B cell (primary cell): ENCODE measurements at regions not wholly inside any gene's neighbourhood (a gene's known extent, or its start where the extent isn't known, plus 50 kb on each side); places are given as distances from the start of the nearest gene placed in this dataset.

Source experiments
- ATAC-seq: fragments of 200-7000 bp; cut with Tn5 transposase; one replicate; pipeline ENCODE4 v1.10.0; 2021; ENCODE audit warnings: low read depth, mild to moderate bottlenecking, moderate number of reproducible peaks, moderate library complexity
- CTCF ChIA-PET: fragments of 350-600 bp; sonication (Branson Sonifier 250); formaldehyde crosslinking; loops from one replicate; lab custom pipeline; 2021; ENCODE audit warnings: antibody characterized with exemption, inconsistent platforms; lab: Charles Lee
- POLR2A ChIA-PET: fragments of 350-600 bp; sonication (Branson Sonifier 250); formaldehyde crosslinking; loops from one replicate; lab custom pipeline; 2021; ENCODE audit warnings: antibody characterized with exemption; lab: Charles Lee
- DNase-seq: peaks from one replicate; pipeline ENCODE4 v3.0.0; 2013
- H2AFZ ChIP-seq: 2 replicates; pipeline ENCODE4 v1.6.1; 2012; ENCODE audit warnings: mild to moderate bottlenecking, low read depth, low read length; ENCODE audit not compliant: insufficient read depth, poor library complexity, severe bottlenecking
- H3K27ac ChIP-seq, 2 donors: 1 replicate in 1 of 2; 2 replicates in 1 of 2; pipeline ENCODE4 v1.5.1; 2012 to 2013; ENCODE audit warnings: low read length in 2 of 2, mild to moderate bottlenecking in 2 of 2, moderate library complexity in 1 of 2
- H3K27me3 ChIP-seq, 4 experiments: fragments of 200-600 bp in 1 of 4; sonication (generic) in 1 of 4; replicated peaks in 1 of 4; 1 replicate in 2 of 4; 2 replicates in 2 of 4; pipeline versions ENCODE4 v1.6.1 to v1.7.0; 2013 to 2016; ENCODE audit warnings: low read length in 3 of 4, mild to moderate bottlenecking in 2 of 4, mixed read lengths in 1 of 4, moderate library complexity in 1 of 4; ENCODE audit not compliant: insufficient read depth in 4 of 4, control insufficient read depth in 3 of 4; ENCODE audit errors: control extremely low read depth in 1 of 4
- H3K36me3 ChIP-seq, 2 experiments: replicated peaks in 1 of 2; 1 replicate in 1 of 2; 2 replicates in 1 of 2; pipeline versions ENCODE4 v1.6.1 to v1.7.1; 2013; ENCODE audit warnings: low read length in 1 of 2; ENCODE audit not compliant: insufficient read depth in 2 of 2, control insufficient read depth in 1 of 2; ENCODE audit errors: control extremely low read depth in 1 of 2, extremely low read depth in 1 of 2
- H3K4me1 ChIP-seq, 2 donors: fragments of 200-600 bp in 1 of 2; sonication (generic) in 1 of 2; 1 replicate in 1 of 2; 2 replicates in 1 of 2; pipeline versions ENCODE4 v1.5.1 to v1.6.1; 2013 to 2017; ENCODE audit warnings: low read length in 2 of 2; ENCODE audit not compliant: control insufficient read depth in 2 of 2, insufficient read depth in 2 of 2
- H3K4me2 ChIP-seq: replicated peaks from 2 replicates; pipeline ENCODE3; 2012; ENCODE audit warnings: mild to moderate bottlenecking, low read depth, low read length; ENCODE audit not compliant: poor library complexity, severe bottlenecking
- H3K4me3 ChIP-seq, 5 experiments: fragments of 200-600 bp in 1 of 5; sonication (generic) in 1 of 5; 1 replicate in 3 of 5; 2 replicates in 2 of 5; pipeline versions ENCODE4 v1.5.1 to v1.7.0; 2011 to 2016; ENCODE audit warnings: low read length in 4 of 5, mild to moderate bottlenecking in 4 of 5, low read depth in 2 of 5, control low read depth in 1 of 5, moderate library complexity in 1 of 5; ENCODE audit not compliant: insufficient read depth in 1 of 5; ENCODE audit errors: control extremely low read depth in 1 of 5, extremely low read depth in 1 of 5
- H3K79me2 ChIP-seq: fragments of 200-600 bp; sonication (generic); one replicate; pipeline ENCODE4 v1.6.0; 2016; ENCODE audit warnings: low read length; ENCODE audit not compliant: control insufficient read depth, insufficient read depth
- H3K9ac ChIP-seq: fragments of 200-600 bp; sonication (generic); 2 replicates; pipeline ENCODE4 v1.6.1; 2017; ENCODE audit warnings: mild to moderate bottlenecking, low read length, moderate library complexity
- H3K9me3 ChIP-seq, 3 donors: one replicate each; pipeline versions ENCODE4 v1.6.1 to v1.7.1; 2013; ENCODE audit warnings: low read length in 2 of 3; ENCODE audit not compliant: control insufficient read depth in 2 of 3, insufficient read depth in 1 of 3; ENCODE audit errors: control extremely low read depth in 1 of 3
- H4K20me1 ChIP-seq: 2 replicates; pipeline ENCODE4 v1.6.0; 2012; ENCODE audit warnings: mild to moderate bottlenecking, low read length; ENCODE audit not compliant: insufficient read depth, control insufficient read depth, poor library complexity, severe bottlenecking
- H3K27ac Mint-ChIP-seq: one replicate; pipeline ENCODE4 v1.8.0; 2021; ENCODE audit warnings: mixed read lengths
- H3K27me3 Mint-ChIP-seq: one replicate; pipeline ENCODE4 v1.8.0; 2021; ENCODE audit warnings: mixed read lengths
- H3K4me1 Mint-ChIP-seq: one replicate; pipeline ENCODE4 v1.8.0; 2021; ENCODE audit warnings: mixed read lengths
- H3K4me3 Mint-ChIP-seq: one replicate; pipeline ENCODE4 v1.8.0; 2021; ENCODE audit warnings: mixed read lengths
- H3K9me3 Mint-ChIP-seq: one replicate; pipeline ENCODE4 v1.8.0; 2022; ENCODE audit warnings: mixed read lengths; ENCODE audit not compliant: insufficient read depth
- CTCF ChIP-seq: fragments of 200-600 bp; IDR thresholded peaks from one replicate; pipeline ENCODE4 v1.8.0; 2022; ENCODE audit warnings: antibody characterized with exemption, mild to moderate bottlenecking
- EZH2 ChIP-seq: IDR thresholded peaks from 2 replicates; pipeline ENCODE4 v1.6.1; 2012; ENCODE audit warnings: borderline replicate concordance, low read depth, mild to moderate bottlenecking, moderate library complexity, low read length; ENCODE audit not compliant: insufficient read depth, poor library complexity, severe bottlenecking
- WGBS: methylation state at CpG from one replicate; pipeline ENCODE4 v1.1.5; 2013; ENCODE audit warnings: missing lambda C conversion rate; ENCODE audit not compliant: insufficient coverage; 5-methylcytosine and 5-hydroxymethylcytosine counted together
- intact Hi-C: fragments of 100-400 bp; cut with micrococcal nuclease; formaldehyde crosslinking; loops from one replicate; pipeline ENCODE4 v1.10.0; 2022

DNA sequence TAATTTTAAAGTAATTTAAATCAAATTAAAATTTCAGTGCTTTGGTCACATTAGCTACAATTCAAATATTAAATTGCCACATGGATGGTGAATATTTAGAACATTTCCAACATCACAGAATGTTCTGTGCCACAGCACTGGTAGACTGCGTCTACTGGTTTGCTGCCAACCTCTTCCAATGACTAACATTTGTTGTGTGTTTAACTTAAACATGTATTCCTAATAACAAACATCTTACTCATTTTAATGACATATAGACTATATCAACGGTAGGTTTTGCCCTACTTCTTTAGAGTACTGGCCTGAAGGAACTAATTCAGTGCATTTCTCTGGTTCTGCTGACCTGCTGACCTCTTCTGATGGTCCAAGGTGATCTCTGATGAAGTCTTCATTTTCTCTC lies 157.6 kb downstream of the DCK start:
- Histone ChIP-seq H3K27me3 (peaks cover 0 to 3% (median 0%) of the 10 kb centered on the region in 4 experiments), H4K20me1 (no peaks in the 10 kb centered on the region), H3K4me3 (no peak overlapping the region), H3K4me2 (no peak overlapping the region), H3K9me3 (peaks cover 0 to 3% (median 0%) of the 10 kb centered on the region in 3 donors), H3K27ac (no peak overlapping the region), H3K4me1 (no peaks in the 10 kb centered on the region), H3K36me3 (no peaks in the 10 kb centered on the region), H2AFZ (no peak overlapping the region), H3K9ac (no peak overlapping the region), H3K79me2 (no peaks in the 10 kb centered on the region)
- H3K4me1 Mint-ChIP-seq = no peaks in the 10 kb centered on the region
- intact Hi-C loops = no loop called here
- peaks cover 13% of the 10 kb centered on the region for H3K27me3 Mint-ChIP-seq
- DNase-seq (no peak), ATAC-seq (no peak)
- 80% methylated on average over 1 of the region's 2 CpGs for WGBS
- no peaks in the 10 kb centered on the region for H3K9me3 Mint-ChIP-seq
- ChIA-PET POLR2A (no interaction called here), CTCF (no interaction called here)
- no peak overlapping the region for H3K27ac Mint-ChIP-seq
- no peak for TF ChIP-seq CTCF
- H3K4me3 Mint-ChIP-seq = no peak overlapping the region

DNA sequence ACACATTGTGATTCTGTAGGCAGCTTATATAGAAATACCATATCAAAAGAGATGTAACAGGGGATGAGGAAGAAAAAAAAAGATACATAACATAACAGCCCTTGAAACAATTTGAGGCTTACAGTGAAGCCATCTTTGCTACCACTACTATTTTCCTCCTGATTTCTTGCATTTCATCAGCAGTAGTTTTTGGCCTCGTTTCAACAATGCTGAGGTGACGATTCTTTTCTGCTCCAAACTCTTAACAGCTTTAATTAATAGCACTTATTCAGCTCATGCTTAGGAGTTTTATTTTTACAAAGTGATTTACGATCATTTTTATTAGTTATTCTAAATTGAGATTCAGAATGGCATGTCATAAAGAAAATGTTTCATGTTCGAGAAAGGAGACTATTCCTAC lies 163.2 kb downstream of the DCK start:
- no peak overlapping the region for H3K4me2 ChIP-seq
- no peaks in the 10 kb centered on the region for H3K79me2 ChIP-seq
- H3K9me3 ChIP-seq = no peaks in the 10 kb centered on the region
- no peaks in the 10 kb centered on the region for H3K4me1 ChIP-seq
- Mint-ChIP-seq H3K4me3 (no peak overlapping the region), H3K4me1 (no peaks in the 10 kb centered on the region), H3K27me3 (peaks cover 20% of the 10 kb centered on the region), H3K9me3 (no peaks in the 10 kb centered on the region), H3K27ac (no peak overlapping the region)
- DNase-seq = no peak
- no peaks in the 10 kb centered on the region for H3K27me3 ChIP-seq
- TF ChIP-seq EZH2 = no peak
- no peak for TF ChIP-seq CTCF
- H4K20me1 ChIP-seq = no peaks in the 10 kb centered on the region
- intact Hi-C loops = no loop called here
- no peak for ATAC-seq
- H3K27ac ChIP-seq = no peak overlapping the region
- no CpG with 5 or more reads among the region's 4 CpGs for WGBS
- no peak overlapping the region for H3K9ac ChIP-seq
- ChIA-PET POLR2A (no interaction called here), CTCF (no interaction called here)
- no peak overlapping the region for H2AFZ ChIP-seq
- no peaks in the 10 kb centered on the region for H3K36me3 ChIP-seq
- H3K4me3 ChIP-seq = no peak overlapping the region
